Uterus (tissue), 2 donors: ENCODE measurements at regions not wholly inside any gene's neighbourhood (a gene's known extent, or its start where the extent isn't known, plus 50 kb on each side); places are given as distances from the start of the nearest gene placed in this dataset.

Source experiments
- CTCF ChIP-seq, 4 experiments: fragments of 200-600 bp in 2 of 4; fragments of 450-650 bp in 2 of 4; sonication (generic) in 2 of 4; IDR thresholded peaks; one replicate each; pipeline ENCODE4 v1.5.1; 2016 to 2019; ENCODE audit warnings: antibody characterized with exemption in 4 of 4, mild to moderate bottlenecking in 2 of 4, moderate library complexity in 1 of 4
- POLR2A ChIP-seq, 2 donors: fragments of 450-650 bp; IDR thresholded peaks; one replicate each; pipeline ENCODE4 v1.6.1; 2016; ENCODE audit warnings: antibody characterized with exemption in 2 of 2, mild to moderate bottlenecking in 1 of 2, moderate library complexity in 1 of 2

GRCh38 chr13:77449265-77449664 lies 86.2 kb upstream of the SCEL start:
- no peak for TF ChIP-seq POLR2A (IDR thresholded peaks at IDR 0.05)
- no peak for TF ChIP-seq CTCF (IDR thresholded peaks at IDR 0.05)
